Mesenchymal stem cell (in vitro differentiated cells and primary cell): ENCODE measurements at regions not wholly inside any gene's neighbourhood (a gene's known extent, or its start where the extent isn't known, plus 50 kb on each side); places are given as distances from the start of the nearest gene placed in this dataset.

ENCODE experiments used
- DNase-seq: peaks from one replicate; pipeline ENCODE4 v3.0.0-alpha.2; 2013
- H2AFZ ChIP-seq: one replicate; pipeline ENCODE4 v1.6.1; 2013; ENCODE audit warnings: low read depth, mild to moderate bottlenecking, control low read depth, inconsistent platforms, low read length, moderate library complexity
- H2AK5ac ChIP-seq: 2 replicates; pipeline ENCODE4 v1.6.1; 2013; ENCODE audit warnings: low read length, moderate library complexity, mild to moderate bottlenecking, inconsistent platforms; ENCODE audit not compliant: severe bottlenecking
- H2BK120ac ChIP-seq: one replicate; pipeline ENCODE4 v1.6.1; 2013; ENCODE audit warnings: low read depth, mild to moderate bottlenecking, inconsistent platforms, low read length, moderate library complexity
- H2BK12ac ChIP-seq, 2 experiments: one replicate each; pipeline ENCODE4 v1.6.1; 2013; ENCODE audit warnings: inconsistent platforms in 2 of 2, low read length in 2 of 2, mild to moderate bottlenecking in 2 of 2, moderate library complexity in 2 of 2, control low read depth in 1 of 2
- H2BK15ac ChIP-seq: one replicate; pipeline ENCODE4 v1.6.1; 2013; ENCODE audit warnings: mild to moderate bottlenecking, low read depth, inconsistent platforms; ENCODE audit not compliant: poor library complexity, severe bottlenecking
- H2BK5ac ChIP-seq: 2 replicates; pipeline ENCODE4 v1.6.1; 2013; ENCODE audit warnings: low read depth, mild to moderate bottlenecking, low read length, control low read depth, inconsistent platforms; ENCODE audit not compliant: poor library complexity, severe bottlenecking
- H3K14ac ChIP-seq, 2 experiments: one replicate each; pipeline ENCODE4 v1.6.1; 2013; ENCODE audit warnings: inconsistent platforms in 2 of 2, low read length in 2 of 2, control low read depth in 1 of 2, mild to moderate bottlenecking in 1 of 2, moderate library complexity in 1 of 2
- H3K18ac ChIP-seq, 2 experiments: one replicate each; pipeline ENCODE4 v1.6.1; 2013; ENCODE audit warnings: inconsistent platforms in 2 of 2, low read length in 2 of 2, control low read depth in 1 of 2, low read depth in 1 of 2, mild to moderate bottlenecking in 1 of 2
- H3K23ac ChIP-seq, 2 experiments: one replicate each; pipeline ENCODE4 v1.6.1; 2013; ENCODE audit warnings: inconsistent platforms in 2 of 2, low read length in 2 of 2, mild to moderate bottlenecking in 2 of 2, moderate library complexity in 2 of 2, control low read depth in 1 of 2
- H3K27ac ChIP-seq: 2 replicates; pipeline ENCODE4 v1.5.1; 2013; ENCODE audit warnings: mild to moderate bottlenecking, moderate library complexity, low read length, control low read depth, inconsistent platforms; ENCODE audit not compliant: poor library complexity, severe bottlenecking
- H3K27me3 ChIP-seq, 2 experiments: 2 replicates each; pipeline versions ENCODE4 v1.6.1 to v1.7.0; 2013; ENCODE audit warnings: low read length in 2 of 2, mild to moderate bottlenecking in 2 of 2, moderate library complexity in 2 of 2, control low read depth in 1 of 2, inconsistent platforms in 1 of 2; ENCODE audit not compliant: control insufficient read depth in 1 of 2, insufficient read depth in 1 of 2
- H3K36me3 ChIP-seq, 2 experiments: 2 replicates each; pipeline versions ENCODE4 v1.6.1 to v1.7.0; 2013; ENCODE audit warnings: low read length in 2 of 2, control low read depth in 1 of 2, inconsistent platforms in 1 of 2, low read depth in 1 of 2, mild to moderate bottlenecking in 1 of 2; ENCODE audit not compliant: insufficient read depth in 2 of 2, control insufficient read depth in 1 of 2
- H3K4ac ChIP-seq, 2 experiments: one replicate each; pipeline ENCODE4 v1.6.1; 2013; ENCODE audit warnings: inconsistent platforms in 2 of 2, low read length in 2 of 2, mild to moderate bottlenecking in 2 of 2, moderate library complexity in 2 of 2, control low read depth in 1 of 2, low read depth in 1 of 2
- H3K4me1 ChIP-seq: 2 replicates; pipeline ENCODE4 v1.6.1; 2013; ENCODE audit warnings: low read depth, low read length, control low read depth; ENCODE audit not compliant: control insufficient read depth, insufficient read depth
- H3K4me2 ChIP-seq: 2 replicates; pipeline ENCODE4 v1.6.1; 2013; ENCODE audit warnings: low read length, mild to moderate bottlenecking, inconsistent platforms; ENCODE audit not compliant: poor library complexity, severe bottlenecking
- H3K4me3 ChIP-seq, 2 experiments: 2 replicates each; pipeline versions ENCODE4 v1.5.1 to v1.7.0; 2013; ENCODE audit warnings: low read length in 2 of 2, mild to moderate bottlenecking in 2 of 2, control low read depth in 1 of 2, low read depth in 1 of 2; ENCODE audit not compliant: insufficient read depth in 1 of 2
- H3K79me1 ChIP-seq: replicated peaks from 2 replicates; pipeline ENCODE4 v1.6.1; 2013; ENCODE audit warnings: mild to moderate bottlenecking, control low read depth, low read length, inconsistent platforms; ENCODE audit not compliant: poor library complexity, severe bottlenecking
- H3K9ac ChIP-seq: 2 replicates; pipeline ENCODE4 v1.7.0; 2013; ENCODE audit warnings: mild to moderate bottlenecking, low read length, moderate library complexity
- H3K9me3 ChIP-seq: 2 replicates; pipeline ENCODE4 v1.7.0; 2013; ENCODE audit warnings: mild to moderate bottlenecking, low read length; ENCODE audit not compliant: control insufficient read depth
- H4K8ac ChIP-seq: one replicate; pipeline ENCODE4 v1.6.1; 2013; ENCODE audit warnings: inconsistent platforms, mild to moderate bottlenecking, low read length, moderate library complexity
- H4K91ac ChIP-seq: one replicate; pipeline ENCODE4 v1.6.1; 2013; ENCODE audit warnings: mild to moderate bottlenecking, low read length, inconsistent platforms
- WGBS: methylation state at CpG from one replicate; pipeline ENCODE4 v1.1.7; 2013; ENCODE audit warnings: mixed read lengths; 5-methylcytosine and 5-hydroxymethylcytosine counted together

- no peaks in the 10 kb centered on the region for H3K9me3 ChIP-seq
- peak overlapping the region; percentile 46 for H3K9ac ChIP-seq
- H3K18ac ChIP-seq: no peak overlapping the region
- no peak overlapping the region for H3K4ac ChIP-seq
- no peak overlapping the region for H2BK120ac ChIP-seq
- no peaks in the 10 kb centered on the region for H3K79me1 ChIP-seq
- H3K27ac ChIP-seq: no peak overlapping the region
- H3K23ac ChIP-seq: no peak overlapping the region
- H3K4me1 ChIP-seq: peaks cover 2% of the 10 kb centered on the region
- no peak overlapping the region for H2BK12ac ChIP-seq
- H2AK5ac ChIP-seq: no peak overlapping the region
- no peak overlapping the region for H3K4me2 ChIP-seq
- H3K4me3 ChIP-seq: peak overlapping the region in 1 of 2 experiments; percentile 52
- H2AFZ ChIP-seq: no peak overlapping the region
- WGBS: 87% methylated on average over 13 of the region's 15 CpGs
- no peaks in the 10 kb centered on the region for H3K36me3 ChIP-seq
- no peak overlapping the region for H3K14ac ChIP-seq
- no peak overlapping the region for H2BK15ac ChIP-seq
- H3K27me3 ChIP-seq: peaks cover 10 to 15% of the 10 kb centered on the region in 2 experiments
- no peak overlapping the region for H4K8ac ChIP-seq
- no peak overlapping the region for H2BK5ac ChIP-seq
- H4K91ac ChIP-seq: no peak overlapping the region
- peak; percentile 65 for DNase-seq
Measured at GRCh38 chr2:205902041-205902899, 183.7 kb downstream of the INO80D start.

GRCh38 chr2:205901491-205901890 lies 184.5 kb downstream of the INO80D start:
- no peak overlapping the region for H3K4me3 ChIP-seq
- no peak overlapping the region for H2AFZ ChIP-seq
- WGBS: 100% methylated on average over 4 of the region's 4 CpGs
- H3K4me2 ChIP-seq: no peak overlapping the region
- no peaks in the 10 kb centered on the region for H3K9me3 ChIP-seq
- H3K27ac ChIP-seq: no peak overlapping the region
- no peak overlapping the region for H3K14ac ChIP-seq
- peaks cover 10 to 18% of the 10 kb centered on the region in 2 experiments for H3K27me3 ChIP-seq
- no peak overlapping the region for H2BK12ac ChIP-seq
- peaks cover 2% of the 10 kb centered on the region for H3K4me1 ChIP-seq
- no peaks in the 10 kb centered on the region for H3K36me3 ChIP-seq
- H3K79me1 ChIP-seq: no peaks in the 10 kb centered on the region
- no peak overlapping the region for H3K9ac ChIP-seq
- H2BK5ac ChIP-seq: no peak overlapping the region
- no peak overlapping the region for H4K8ac ChIP-seq
- H4K91ac ChIP-seq: no peak overlapping the region
- no peak for DNase-seq
- no peak overlapping the region for H2BK120ac ChIP-seq
- no peak overlapping the region for H3K23ac ChIP-seq
- H2BK15ac ChIP-seq: no peak overlapping the region
- no peak overlapping the region for H2AK5ac ChIP-seq
- no peak overlapping the region for H3K4ac ChIP-seq
- no peak overlapping the region for H3K18ac ChIP-seq

GRCh38 chr2:205898744-205899143 lies 187.2 kb downstream of the INO80D start:
- Histone ChIP-seq H3K4me1 (peaks cover under 1% of the 10 kb centered on the region), H2BK120ac (no peak overlapping the region), H3K27me3 (peaks cover 17 to 25% of the 10 kb centered on the region in 2 experiments), H3K18ac (no peak overlapping the region), H4K8ac (no peak overlapping the region), H2BK5ac (no peak overlapping the region), H3K4ac (no peak overlapping the region), H3K9me3 (no peaks in the 10 kb centered on the region), H3K4me3 (no peak overlapping the region), H3K27ac (no peak overlapping the region), H3K79me1 (no peaks in the 10 kb centered on the region), H3K9ac (no peak overlapping the region), H4K91ac (no peak overlapping the region), H2BK12ac (no peak overlapping the region), H3K23ac (no peak overlapping the region), H3K4me2 (no peak overlapping the region), H3K36me3 (no peaks in the 10 kb centered on the region), H3K14ac (no peak overlapping the region), H2AFZ (no peak overlapping the region), H2AK5ac (no peak overlapping the region), H2BK15ac (no peak overlapping the region)
- WGBS: no CpG with 5 or more reads among the region's 1 CpG
- no peak for DNase-seq

- WGBS: 69% methylated on average over 8 of the region's 9 CpGs
- H4K8ac ChIP-seq: no peak overlapping the region
Measured at GRCh38 chr2:205895981-205896655, 189.9 kb downstream of the INO80D start.

More at GRCh38 chr2:205895981-205896655, 189.9 kb downstream of the INO80D start:
- no peak for DNase-seq
- Histone ChIP-seq H3K18ac (no peak overlapping the region), H2BK120ac (no peak overlapping the region), H3K9me3 (no peaks in the 10 kb centered on the region), H4K91ac (no peak overlapping the region), H3K9ac (no peak overlapping the region), H3K23ac (no peak overlapping the region), H2BK15ac (no peak overlapping the region), H3K14ac (peak overlapping the region in 1 of 2 experiments; percentile 92), H3K79me1 (no peaks in the 10 kb centered on the region), H2BK5ac (no peak overlapping the region), H3K4me1 (no peaks in the 10 kb centered on the region), H3K27me3 (peaks cover 25% of the 10 kb centered on the region in 2 experiments), H3K4me2 (no peak overlapping the region), H3K4me3 (no peak overlapping the region), H3K36me3 (no peaks in the 10 kb centered on the region), H2AK5ac (no peak overlapping the region), H3K4ac (no peak overlapping the region), H2AFZ (no peak overlapping the region), H2BK12ac (no peak overlapping the region), H3K27ac (no peak overlapping the region)
